Stomach (tissue), 4 donors: ENCODE measurements at regions not wholly inside any gene's neighbourhood (a gene's known extent, or its start where the extent isn't known, plus 50 kb on each side); places are given as distances from the start of the nearest gene placed in this dataset.

ENCODE experiments used
- EP300 ChIP-seq: sonication (generic); formaldehyde crosslinking; IDR thresholded peaks from one replicate; pipeline ENCODE4 v1.6.1; 2017; ENCODE audit warnings: antibody characterized with exemption
- POLR2A ChIP-seq, 4 donors: fragments of 450-650 bp; IDR thresholded peaks; one replicate each; pipeline ENCODE4 v1.6.1; 2016; ENCODE audit warnings: antibody characterized with exemption in 4 of 4, control low read depth in 2 of 4, mild to moderate bottlenecking in 1 of 4, moderate library complexity in 1 of 4
- POLR2AphosphoS5 ChIP-seq, 3 donors: sonication (generic); formaldehyde crosslinking; IDR thresholded peaks; one replicate each; pipeline ENCODE4 v1.6.1; 2016; ENCODE audit warnings: antibody characterized with exemption in 3 of 3
- TF ChIP-seq, protein P1 (sequence below), 7 experiments: fragments of 450-650 bp in 4 of 7; fragments of 200-600 bp in 3 of 7; sonication (generic) in 3 of 7; IDR thresholded peaks; one replicate each; pipeline ENCODE4 v1.5.1; 2016 to 2019; ENCODE audit warnings: antibody characterized with exemption in 7 of 7, control low read depth in 2 of 7, mild to moderate bottlenecking in 1 of 7

DNA sequence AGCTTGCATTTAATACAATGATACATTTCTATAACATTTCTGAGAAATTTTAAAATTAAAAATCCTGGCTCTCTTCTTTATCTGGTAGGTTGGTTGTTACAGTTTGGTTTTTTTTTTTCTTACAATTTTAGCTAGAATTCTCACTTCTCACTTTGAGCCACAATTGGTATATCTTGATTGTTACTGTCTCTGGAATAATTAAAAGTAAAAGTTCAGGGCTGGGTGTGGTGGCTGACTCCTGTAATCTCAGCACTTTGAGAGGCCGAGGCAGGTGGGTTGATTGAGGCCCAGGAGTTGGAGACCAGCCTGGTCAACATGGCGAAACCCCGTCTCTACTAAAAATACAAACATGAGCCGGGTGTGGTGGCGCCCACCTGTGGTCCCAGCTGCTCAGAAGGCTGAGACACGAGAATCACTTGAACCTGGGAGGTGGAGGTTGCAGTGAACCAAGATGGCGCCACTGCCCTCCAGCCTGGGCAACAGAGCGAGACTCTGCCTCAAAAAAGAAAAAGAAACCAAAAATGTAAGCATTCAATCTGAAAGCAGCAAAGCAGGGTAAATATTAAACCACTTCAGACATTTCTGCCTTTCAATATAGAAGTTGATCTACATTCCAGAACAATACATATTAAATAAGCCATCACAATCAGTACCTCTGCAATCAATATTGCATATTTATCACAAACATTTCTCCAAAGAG, 88.6 kb upstream of the PFKP start:
- TF ChIP-seq POLR2A (IDR thresholded peaks at IDR 0.05) (no peak), EP300 (no peak), POLR2AphosphoS5 (IDR thresholded peaks at IDR 0.05) (no peak)
- TF ChIP-seq, protein P1, sequence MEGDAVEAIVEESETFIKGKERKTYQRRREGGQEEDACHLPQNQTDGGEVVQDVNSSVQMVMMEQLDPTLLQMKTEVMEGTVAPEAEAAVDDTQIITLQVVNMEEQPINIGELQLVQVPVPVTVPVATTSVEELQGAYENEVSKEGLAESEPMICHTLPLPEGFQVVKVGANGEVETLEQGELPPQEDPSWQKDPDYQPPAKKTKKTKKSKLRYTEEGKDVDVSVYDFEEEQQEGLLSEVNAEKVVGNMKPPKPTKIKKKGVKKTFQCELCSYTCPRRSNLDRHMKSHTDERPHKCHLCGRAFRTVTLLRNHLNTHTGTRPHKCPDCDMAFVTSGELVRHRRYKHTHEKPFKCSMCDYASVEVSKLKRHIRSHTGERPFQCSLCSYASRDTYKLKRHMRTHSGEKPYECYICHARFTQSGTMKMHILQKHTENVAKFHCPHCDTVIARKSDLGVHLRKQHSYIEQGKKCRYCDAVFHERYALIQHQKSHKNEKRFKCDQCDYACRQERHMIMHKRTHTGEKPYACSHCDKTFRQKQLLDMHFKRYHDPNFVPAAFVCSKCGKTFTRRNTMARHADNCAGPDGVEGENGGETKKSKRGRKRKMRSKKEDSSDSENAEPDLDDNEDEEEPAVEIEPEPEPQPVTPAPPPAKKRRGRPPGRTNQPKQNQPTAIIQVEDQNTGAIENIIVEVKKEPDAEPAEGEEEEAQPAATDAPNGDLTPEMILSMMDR (IDR thresholded peaks at IDR 0.05) = no peak
